UCSD-AML1 (cell line): ENCODE measurements at regions not wholly inside any gene's neighbourhood (a gene's known extent, or its start where the extent isn't known, plus 50 kb on each side); places are given as distances from the start of the nearest gene placed in this dataset.

ENCODE experiments used
- DNase-seq: peaks from one replicate; lab custom pipeline; 2025; ENCODE audit not compliant: unreplicated experiment; lab: John Stamatoyannopoulos, UW

GRCh38 chr1:79448426-79448825 lies 441.9 kb upstream of the ADGRL4 start:
- no peak for DNase-seq

DNA sequence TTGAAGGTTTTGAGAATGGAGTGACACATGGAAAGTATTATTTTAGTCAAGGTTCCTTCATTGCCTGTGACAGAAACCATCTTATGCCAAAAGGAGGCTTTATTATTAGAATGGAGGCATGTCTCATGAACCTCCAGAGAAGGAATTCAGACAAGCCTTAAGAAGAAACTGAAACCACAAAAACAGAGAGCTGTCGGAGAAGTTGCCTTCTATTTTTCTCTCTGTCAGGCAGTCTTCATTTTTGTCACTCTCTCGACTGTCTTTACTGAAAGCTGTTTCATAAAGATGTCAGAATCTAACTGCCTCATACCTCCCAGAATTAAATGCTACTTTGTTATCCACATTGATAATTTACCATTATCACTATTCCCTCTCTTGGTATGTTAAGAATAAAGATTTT lies 434.7 kb upstream of the ADGRL4 start:
- DNase-seq: no peak

GRCh38 chr1:79437540-79437939 lies 431.0 kb upstream of the ADGRL4 start:
- DNase-seq: no peak

- DNase-seq: no peak
Observed at GRCh38 chr1:79431340-79431739, 424.8 kb upstream of the ADGRL4 start.

- DNase-seq: no peak
Observed at GRCh38 chr1:79430437-79430836, 423.9 kb upstream of the ADGRL4 start.

- no peak for DNase-seq
Observed at GRCh38 chr1:79422726-79423125, 416.2 kb upstream of the ADGRL4 start.

DNA sequence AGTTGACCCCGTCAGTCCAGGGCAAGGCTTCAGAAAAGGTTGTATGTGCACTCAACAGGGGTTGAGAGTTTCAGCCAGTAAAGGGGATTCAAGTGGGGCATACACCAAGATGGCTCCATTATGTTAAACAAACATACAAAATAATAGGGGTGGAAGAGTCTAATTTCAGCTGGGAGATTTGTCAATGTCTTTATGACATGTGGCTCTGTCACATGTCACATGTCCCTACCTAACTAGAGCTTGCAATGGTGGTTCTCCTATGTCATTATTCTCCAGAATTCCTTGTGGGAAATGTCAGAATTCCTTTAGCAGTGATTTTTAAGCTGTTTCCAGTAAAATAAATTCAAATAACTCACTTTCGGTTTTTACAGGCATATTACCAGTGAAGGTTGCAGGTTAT lies 392.0 kb upstream of the ADGRL4 start:
- no peak for DNase-seq

- no peak for DNase-seq
Observed at GRCh38 chr1:79396901-79397300, 390.4 kb upstream of the ADGRL4 start.

- no peak for DNase-seq
Observed at GRCh38 chr1:79388694-79389361, 382.3 kb upstream of the ADGRL4 start.

- DNase-seq: no peak
Observed at GRCh38 chr1:79386730-79387129, 380.2 kb upstream of the ADGRL4 start.

- DNase-seq: no peak
Observed at GRCh38 chr1:79380078-79380477, 373.5 kb upstream of the ADGRL4 start.

- no peak for DNase-seq
Observed at GRCh38 chr1:79376106-79376505, 369.6 kb upstream of the ADGRL4 start.

DNA sequence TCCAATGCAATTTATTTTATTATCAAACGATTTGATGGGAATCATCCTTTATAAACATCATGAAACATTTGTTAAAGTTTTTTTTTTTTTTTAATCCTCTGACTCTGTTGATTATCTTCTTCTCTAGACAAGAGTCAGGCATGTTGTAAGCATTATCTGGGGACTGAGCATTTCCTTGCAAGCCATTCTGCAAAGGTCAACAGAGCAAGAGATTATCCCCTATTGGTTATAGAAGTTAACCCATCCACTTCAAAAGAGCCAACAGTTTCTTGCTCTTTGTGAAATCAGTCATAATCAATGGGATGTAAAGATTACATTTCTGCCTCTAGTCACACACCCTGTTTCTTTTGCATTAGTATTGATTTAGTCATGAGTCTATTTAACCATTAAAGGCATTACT lies 368.8 kb upstream of the ADGRL4 start:
- DNase-seq: no peak

- DNase-seq: no peak
Observed at GRCh38 chr1:79374397-79374796, 367.9 kb upstream of the ADGRL4 start.

GRCh38 chr1:79373481-79374125 lies 367.1 kb upstream of the ADGRL4 start:
- no peak for DNase-seq

- no peak for DNase-seq
Observed at GRCh38 chr1:79371802-79372201, 365.3 kb upstream of the ADGRL4 start.

DNA sequence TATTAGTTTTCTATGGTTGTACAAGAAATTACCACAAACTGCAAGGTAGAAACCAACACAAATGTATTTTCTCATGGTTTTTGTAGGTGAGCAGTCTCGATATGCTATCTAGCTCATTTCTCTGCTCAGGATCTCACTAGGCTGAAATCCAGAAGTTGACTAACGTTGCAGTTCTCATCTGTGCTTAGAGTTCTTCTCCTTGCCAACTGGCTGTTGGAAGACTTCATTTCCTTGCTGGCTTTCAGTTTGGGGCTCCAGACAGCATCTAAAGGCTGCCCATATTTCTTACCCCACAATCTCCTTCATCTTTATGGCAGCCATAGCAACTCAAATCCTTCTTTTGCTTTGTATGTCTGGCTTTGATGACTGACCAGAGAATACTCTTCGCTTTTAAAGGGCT lies 362.6 kb upstream of the ADGRL4 start:
- no peak for DNase-seq

DNA sequence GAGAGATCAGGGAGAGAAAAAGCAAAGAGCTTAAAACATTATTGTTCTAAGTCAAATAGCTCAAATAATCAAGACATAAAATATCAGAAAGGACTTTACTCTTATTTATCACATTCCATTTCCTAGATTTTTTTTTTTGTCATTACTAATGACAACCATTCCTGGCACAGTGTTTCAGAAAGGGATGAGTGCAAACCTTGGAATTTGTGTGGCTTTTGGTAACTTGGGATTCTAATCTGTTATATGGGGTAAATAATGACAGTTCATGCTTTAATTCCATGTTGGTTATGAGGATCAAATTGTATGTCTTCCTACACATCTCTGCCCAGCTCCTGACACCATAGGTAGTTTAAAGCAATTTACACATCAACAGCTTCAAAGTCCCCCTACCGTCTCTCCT lies 358.4 kb upstream of the ADGRL4 start:
- no peak for DNase-seq

DNA sequence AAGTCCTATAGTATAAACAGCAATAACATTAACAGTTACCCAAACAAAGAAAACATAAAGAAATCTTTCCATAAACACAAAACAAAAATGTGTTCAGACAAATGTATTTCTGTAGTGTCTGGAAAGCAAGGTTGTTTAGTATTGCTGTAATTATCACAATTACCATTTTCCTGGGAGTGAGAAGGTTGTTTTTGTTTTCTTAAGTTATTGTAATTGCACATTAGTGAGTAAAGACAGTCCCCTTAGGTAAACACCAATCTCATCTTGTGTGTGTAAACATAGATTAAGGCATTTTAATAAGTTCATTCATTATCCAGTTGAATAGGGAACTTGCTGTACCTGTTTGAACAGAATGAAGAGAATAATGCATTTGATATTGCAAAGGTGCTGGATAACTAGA lies 356.9 kb upstream of the ADGRL4 start:
- no peak for DNase-seq

- no peak for DNase-seq
Observed at GRCh38 chr1:79362470-79362869, 355.9 kb upstream of the ADGRL4 start.

DNA sequence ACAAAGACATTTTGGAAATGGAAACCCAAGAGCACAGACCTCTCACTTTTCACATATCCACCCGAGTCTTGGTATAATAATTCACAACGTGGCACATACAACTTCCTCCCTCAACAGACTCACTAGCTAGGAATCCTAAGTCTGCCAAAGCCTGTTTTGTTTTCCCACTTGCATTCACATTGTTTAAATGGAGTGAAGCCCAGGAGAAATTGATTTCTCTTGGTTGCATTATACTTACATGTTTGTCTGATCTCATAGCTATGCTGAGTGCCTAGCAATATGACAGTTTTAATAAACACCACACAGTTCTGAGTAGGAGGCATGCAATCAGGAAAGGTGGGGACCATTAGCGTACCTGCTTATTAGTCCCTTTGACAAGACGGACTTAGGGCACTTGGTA lies 348.6 kb upstream of the ADGRL4 start:
- no peak for DNase-seq

DNA sequence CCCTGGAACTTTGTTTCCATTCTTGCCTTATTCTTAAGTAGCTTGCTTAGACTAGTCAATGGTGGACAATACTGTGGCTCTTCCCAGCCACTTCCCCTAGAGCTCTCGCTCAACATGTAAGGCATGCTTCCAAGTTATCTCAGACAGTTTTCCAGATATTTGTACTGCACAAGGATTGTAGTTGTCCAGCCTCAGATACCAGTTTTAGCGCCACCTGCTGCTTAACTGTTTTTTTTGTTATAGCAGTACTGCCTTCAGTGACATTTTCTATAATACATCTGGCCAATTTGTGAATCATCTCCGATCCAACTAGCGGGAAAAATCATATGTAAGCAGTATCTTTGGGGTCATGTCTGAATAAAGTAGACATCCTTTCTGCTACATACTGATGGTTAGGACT lies 346.7 kb upstream of the ADGRL4 start:
- peak; percentile 4 for DNase-seq

DNA sequence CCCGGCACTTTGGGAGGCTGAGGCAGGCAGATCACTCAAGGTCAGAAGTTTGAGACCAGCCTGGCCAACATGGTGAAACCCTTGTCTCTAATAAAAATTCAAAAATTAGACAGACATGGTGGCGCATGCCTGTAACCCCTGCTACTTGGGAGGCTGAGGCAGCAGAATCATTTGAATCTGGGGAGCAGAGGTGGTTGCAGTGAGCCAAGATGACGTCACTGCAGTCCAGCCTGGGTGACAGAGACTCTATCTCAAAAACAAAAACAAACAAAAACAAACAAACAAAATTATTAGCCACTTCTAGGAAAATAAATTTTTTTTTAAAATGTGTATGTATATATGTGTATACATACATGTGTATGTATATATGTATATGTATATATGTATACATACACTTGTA lies 320.3 kb upstream of the ADGRL4 start:
- DNase-seq: no peak
